IMR-90 (cell line): ENCODE measurements at regions not wholly inside any gene's neighbourhood (a gene's known extent, or its start where the extent isn't known, plus 50 kb on each side); places are given as distances from the start of the nearest gene placed in this dataset.

ENCODE experiments used
- ATAC-seq: fragments of 200-7000 bp; cut with Tn5 transposase; 2 replicates; pipeline ENCODE4 v1.9.1; 2020; ENCODE audit warnings: low read depth, mild to moderate bottlenecking, moderate library complexity
- BruUV-seq: library from RNA; stranded (reverse); fragments of 400-500 nt; replicated peaks from 2 replicates; lab custom pipeline; 2021; lab: Mats Ljungman, UMichigan
- CTCF ChIA-PET: fragments of 300-600 bp; formaldehyde crosslinking; extraction: SDS; loops from one replicate; lab custom pipeline; 2021; ENCODE audit warnings: antibody characterized with exemption; lab: Yijun Ruan, JAX
- POLR2A ChIA-PET: fragments of 300-600 bp; sonication (Branson Sonifier 250); formaldehyde crosslinking; loops from one replicate; lab custom pipeline; 2022; ENCODE audit warnings: antibody characterized with exemption; ENCODE audit not compliant: unreplicated experiment; lab: Charles Lee
- DNase-seq: peaks from one replicate; pipeline ENCODE4 v3.0.0; 2013
- H2AFZ ChIP-seq: replicated peaks from 2 replicates; pipeline ENCODE3; 2013; ENCODE audit warnings: low read length, mild to moderate bottlenecking; ENCODE audit not compliant: poor library complexity
- H2AK5ac ChIP-seq: 2 replicates; pipeline ENCODE4 v1.6.1; 2013; ENCODE audit warnings: low read depth, low read length, inconsistent platforms
- H2AK9ac ChIP-seq: replicated peaks from 2 replicates; pipeline ENCODE3; 2013; ENCODE audit warnings: mild to moderate bottlenecking, low read depth, low read length, moderate library complexity; ENCODE audit not compliant: poor library complexity
- H2BK120ac ChIP-seq: 2 replicates; pipeline ENCODE4 v1.6.1; 2013; ENCODE audit warnings: low read depth, low read length, inconsistent platforms
- H2BK15ac ChIP-seq: 3 replicates; pipeline ENCODE4 v1.6.1; 2013; ENCODE audit warnings: low read depth, low read length, inconsistent platforms
- H2BK20ac ChIP-seq: 2 replicates; pipeline ENCODE4 v1.6.1; 2013; ENCODE audit warnings: low read depth, mild to moderate bottlenecking, inconsistent platforms, low read length, moderate library complexity
- H2BK5ac ChIP-seq: 2 replicates; pipeline ENCODE4 v1.6.1; 2013; ENCODE audit warnings: mild to moderate bottlenecking, low read depth, low read length, inconsistent platforms; ENCODE audit not compliant: poor library complexity, severe bottlenecking
- H3K14ac ChIP-seq: replicated peaks from 2 replicates; pipeline ENCODE4 v1.6.1; 2013; ENCODE audit warnings: low read depth, low read length, inconsistent platforms
- H3K18ac ChIP-seq: 2 replicates; pipeline ENCODE4 v1.6.1; 2013; ENCODE audit warnings: low read depth, low read length, control low read depth
- H3K23ac ChIP-seq: 2 replicates; pipeline ENCODE4 v1.6.1; 2013; ENCODE audit warnings: low read depth, low read length, inconsistent platforms
- H3K27ac ChIP-seq: 2 replicates; pipeline ENCODE4 v1.5.1; 2013; ENCODE audit warnings: mild to moderate bottlenecking, control low read depth, low read length; ENCODE audit not compliant: insufficient read depth
- H3K27me3 ChIP-seq: 2 replicates; pipeline ENCODE4 v1.6.1; 2013; ENCODE audit warnings: low read length; ENCODE audit not compliant: control insufficient read depth, insufficient read depth
- H3K36me3 ChIP-seq: 2 replicates; pipeline ENCODE4 v1.6.1; 2013; ENCODE audit warnings: low read length, mixed read lengths; ENCODE audit not compliant: control insufficient read depth, insufficient read depth
- H3K4ac ChIP-seq: 2 replicates; pipeline ENCODE4 v1.6.1; 2013; ENCODE audit warnings: low read depth, low read length, inconsistent platforms
- H3K4me1 ChIP-seq: 2 replicates; pipeline ENCODE4 v1.6.1; 2013; ENCODE audit warnings: low read length, mixed read lengths; ENCODE audit not compliant: control insufficient read depth, insufficient read depth
- H3K4me2 ChIP-seq: 2 replicates; pipeline ENCODE4 v1.6.1; 2013; ENCODE audit warnings: low read depth, mild to moderate bottlenecking, control low read depth, low read length, moderate library complexity
- H3K4me3 ChIP-seq: 2 replicates; pipeline ENCODE4 v1.5.1; 2013; ENCODE audit warnings: low read depth, mild to moderate bottlenecking, control low read depth, low read length, moderate library complexity; ENCODE audit not compliant: insufficient read depth
- H3K56ac ChIP-seq: 2 replicates; pipeline ENCODE4 v1.6.1; 2013; ENCODE audit warnings: low read length, inconsistent platforms; ENCODE audit not compliant: insufficient read depth; ENCODE audit errors: extremely low read depth
- H3K79me1 ChIP-seq, 2 experiments: 2 replicates each; pipeline ENCODE4 v1.6.1; 2013; ENCODE audit warnings: low read length in 2 of 2, inconsistent platforms in 1 of 2, low read depth in 1 of 2
- H3K9ac ChIP-seq: 2 replicates; pipeline ENCODE4 v1.6.1; 2013; ENCODE audit warnings: low read depth, low read length, control low read depth
- H3K9me1 ChIP-seq: 2 replicates; pipeline ENCODE4 v1.6.1; 2013; ENCODE audit warnings: low read length, inconsistent platforms; ENCODE audit not compliant: insufficient read depth
- H3K9me3 ChIP-seq: 2 replicates; pipeline ENCODE4 v1.6.1; 2013; ENCODE audit warnings: low read length; ENCODE audit not compliant: control insufficient read depth, insufficient read depth
- H4K20me1 ChIP-seq: 2 replicates; pipeline ENCODE4 v1.6.1; 2013; ENCODE audit warnings: low read length, inconsistent platforms; ENCODE audit not compliant: insufficient read depth
- H4K5ac ChIP-seq: 2 replicates; pipeline ENCODE4 v1.6.1; 2013; ENCODE audit warnings: mild to moderate bottlenecking, low read depth, low read length, control low read depth
- H4K8ac ChIP-seq, 2 experiments: 2 replicates each; pipeline ENCODE4 v1.6.1; 2013; ENCODE audit warnings: low read depth in 2 of 2, low read length in 2 of 2, control low read depth in 1 of 2, inconsistent platforms in 1 of 2
- H4K91ac ChIP-seq: 2 replicates; pipeline ENCODE4 v1.6.1; 2013; ENCODE audit warnings: low read depth, low read length, inconsistent platforms; ENCODE audit not compliant: insufficient read depth
- USF2 ChIP-seq: fragments of 150-350 bp; IDR thresholded peaks from 2 replicates; pipeline ENCODE4 v1.6.1; 2017; ENCODE audit warnings: mild to moderate bottlenecking, antibody characterized with exemption, low read length, low read depth
- WGBS, 2 experiments: methylation state at CpG; one replicate each; pipeline versions ENCODE4 v1.1.5 to v1.1.7; 2013; ENCODE audit warnings: missing lambda C conversion rate in 2 of 2; ENCODE audit not compliant: insufficient read length in 1 of 2; ENCODE audit errors: extremely low coverage in 2 of 2; 5-methylcytosine and 5-hydroxymethylcytosine counted together
- dilution Hi-C: fragments of 300-500 bp; cut with HindIII; formaldehyde crosslinking; loops from one replicate; pipeline ENCODE4 v1.14.3; 2018; ENCODE audit warnings: low sequenced_read_pairs; ENCODE audit not compliant: unreplicated experiment
- in situ Hi-C: fragments of 300-500 bp; cut with MboI; formaldehyde crosslinking; loops from 3 replicates; pipeline ENCODE4 v1.14.3; 2019; ENCODE audit warnings: low sequenced_read_pairs, inconsistent platforms, mixed read lengths
- intact Hi-C: fragments of 100-400 bp; cut with micrococcal nuclease; formaldehyde crosslinking; loops from 2 replicates; pipeline ENCODE4 v1.10.0; 2022
- TF ChIP-seq, protein P1 (sequence below): fragments of 150-350 bp; IDR thresholded peaks from 2 replicates; pipeline ENCODE4 v1.6.1; 2016; ENCODE audit warnings: low read depth, mild to moderate bottlenecking, low read length, moderate library complexity, borderline replicate concordance

DNA sequence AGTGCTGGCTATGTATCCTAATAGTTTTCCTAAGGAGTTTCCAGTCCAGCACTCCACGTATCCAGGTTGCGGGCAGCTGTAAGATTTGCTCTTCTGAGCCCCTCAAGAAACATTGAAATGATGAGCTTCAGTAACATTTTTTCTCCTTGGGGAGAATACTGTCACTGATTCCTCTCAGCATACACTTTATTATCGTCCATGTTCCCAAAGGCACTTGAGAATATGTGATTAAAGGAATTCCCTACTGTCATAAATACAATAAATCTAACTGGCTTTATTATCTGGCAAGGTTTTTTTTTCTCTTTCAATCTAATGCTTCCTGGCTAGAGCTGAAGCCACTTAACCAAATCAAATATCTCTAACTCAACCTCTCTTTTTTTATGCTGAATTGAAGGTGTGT is 359.2 kb upstream of the PKN2 start:
- Histone ChIP-seq H2BK15ac (no peak overlapping the region), H3K9me1 (no peaks in the 10 kb centered on the region; the same call in 1 of the 2 replicates), H2BK5ac (no peak overlapping the region), H3K79me1 (no peaks in the 10 kb centered on the region), H2AFZ (no peak overlapping the region), H3K9me3 (no peaks in the 10 kb centered on the region), H2AK9ac (no peak overlapping the region), H3K27ac (no peak overlapping the region), H3K36me3 (no peaks in the 10 kb centered on the region), H3K4ac (no peak overlapping the region), H3K4me3 (no peak overlapping the region), H3K14ac (no peak overlapping the region), H3K4me2 (no peak overlapping the region), H2AK5ac (no peak overlapping the region), H2BK20ac (no peak overlapping the region), H4K91ac (no peak overlapping the region), H3K23ac (no peak overlapping the region), H2BK120ac (no peak overlapping the region), H4K20me1 (no peaks in the 10 kb centered on the region), H3K4me1 (no peaks in the 10 kb centered on the region), H3K9ac (no peak overlapping the region), H4K8ac (no peak overlapping the region), H3K56ac (no peak overlapping the region), H4K5ac (no peak overlapping the region), H3K27me3 (no peaks in the 10 kb centered on the region), H3K18ac (no peak overlapping the region)
- 70% methylated on average over 2 of the region's 3 CpGs; no CpG with 5 or more reads in 1 of the 2 experiments for WGBS, 2 experiments
- TF ChIP-seq USF2, result no peak
- TF ChIP-seq, protein P1, sequence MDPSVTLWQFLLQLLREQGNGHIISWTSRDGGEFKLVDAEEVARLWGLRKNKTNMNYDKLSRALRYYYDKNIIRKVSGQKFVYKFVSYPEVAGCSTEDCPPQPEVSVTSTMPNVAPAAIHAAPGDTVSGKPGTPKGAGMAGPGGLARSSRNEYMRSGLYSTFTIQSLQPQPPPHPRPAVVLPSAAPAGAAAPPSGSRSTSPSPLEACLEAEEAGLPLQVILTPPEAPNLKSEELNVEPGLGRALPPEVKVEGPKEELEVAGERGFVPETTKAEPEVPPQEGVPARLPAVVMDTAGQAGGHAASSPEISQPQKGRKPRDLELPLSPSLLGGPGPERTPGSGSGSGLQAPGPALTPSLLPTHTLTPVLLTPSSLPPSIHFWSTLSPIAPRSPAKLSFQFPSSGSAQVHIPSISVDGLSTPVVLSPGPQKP, result no peak
- CTCF ChIA-PET, result no interaction called here
- no peak for ATAC-seq
- in situ Hi-C loops (no loop called here), intact Hi-C loops (no loop called here), dilution Hi-C loops (no loop called here)
- no TSS peak for BruUV-seq
- POLR2A ChIA-PET, result no interaction called here
- no peak for DNase-seq
